ENCODE measurements at regions not wholly inside any gene's neighbourhood (a gene's known extent, or its start where the extent isn't known, plus 50 kb on each side); places are given as distances from the start of the nearest gene placed in this dataset.

GRCh38 chr15:85935182-85935581 lies 140.5 kb upstream of the KLHL25 start:
- TF ChIP-seq, protein P1, sequence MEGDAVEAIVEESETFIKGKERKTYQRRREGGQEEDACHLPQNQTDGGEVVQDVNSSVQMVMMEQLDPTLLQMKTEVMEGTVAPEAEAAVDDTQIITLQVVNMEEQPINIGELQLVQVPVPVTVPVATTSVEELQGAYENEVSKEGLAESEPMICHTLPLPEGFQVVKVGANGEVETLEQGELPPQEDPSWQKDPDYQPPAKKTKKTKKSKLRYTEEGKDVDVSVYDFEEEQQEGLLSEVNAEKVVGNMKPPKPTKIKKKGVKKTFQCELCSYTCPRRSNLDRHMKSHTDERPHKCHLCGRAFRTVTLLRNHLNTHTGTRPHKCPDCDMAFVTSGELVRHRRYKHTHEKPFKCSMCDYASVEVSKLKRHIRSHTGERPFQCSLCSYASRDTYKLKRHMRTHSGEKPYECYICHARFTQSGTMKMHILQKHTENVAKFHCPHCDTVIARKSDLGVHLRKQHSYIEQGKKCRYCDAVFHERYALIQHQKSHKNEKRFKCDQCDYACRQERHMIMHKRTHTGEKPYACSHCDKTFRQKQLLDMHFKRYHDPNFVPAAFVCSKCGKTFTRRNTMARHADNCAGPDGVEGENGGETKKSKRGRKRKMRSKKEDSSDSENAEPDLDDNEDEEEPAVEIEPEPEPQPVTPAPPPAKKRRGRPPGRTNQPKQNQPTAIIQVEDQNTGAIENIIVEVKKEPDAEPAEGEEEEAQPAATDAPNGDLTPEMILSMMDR (conservative IDR thresholded peaks at IDR 0.05; ENCODE audit: low read length), result no peak
- no peak for TF ChIP-seq EZH2phosphoT487 (IDR thresholded peaks at IDR 0.05; ENCODE audit: borderline replicate concordance)

Measured in Loucy (cell line).